ENCODE measurements at regions not wholly inside any gene's neighbourhood (a gene's known extent, or its start where the extent isn't known, plus 50 kb on each side); places are given as distances from the start of the nearest gene placed in this dataset.

DNA sequence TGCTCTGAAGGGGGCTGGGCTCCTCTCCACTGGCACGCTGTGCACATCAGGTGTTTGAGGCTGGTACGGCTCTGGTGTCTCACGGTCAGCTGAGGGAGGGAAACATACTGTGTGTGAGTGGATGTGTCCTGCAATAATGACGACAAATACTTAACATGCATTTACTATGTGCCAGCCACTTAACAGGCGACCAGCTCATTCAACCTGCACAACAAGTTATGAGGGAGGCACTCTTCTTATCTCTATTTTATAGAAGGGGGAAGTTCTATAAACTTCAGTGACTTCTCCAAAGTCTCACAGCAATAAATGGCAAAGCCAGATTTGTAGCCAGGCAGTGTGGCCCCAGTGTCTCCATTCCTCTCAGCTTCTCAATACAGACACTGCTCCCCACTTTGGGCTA lies 83.1 kb upstream of the LINGO1 start:
- no peak for DNase-seq (ENCODE audit: low spot score)
- no peaks in the 10 kb centered on the region for H3K9me3 ChIP-seq
- TF ChIP-seq, protein P1, sequence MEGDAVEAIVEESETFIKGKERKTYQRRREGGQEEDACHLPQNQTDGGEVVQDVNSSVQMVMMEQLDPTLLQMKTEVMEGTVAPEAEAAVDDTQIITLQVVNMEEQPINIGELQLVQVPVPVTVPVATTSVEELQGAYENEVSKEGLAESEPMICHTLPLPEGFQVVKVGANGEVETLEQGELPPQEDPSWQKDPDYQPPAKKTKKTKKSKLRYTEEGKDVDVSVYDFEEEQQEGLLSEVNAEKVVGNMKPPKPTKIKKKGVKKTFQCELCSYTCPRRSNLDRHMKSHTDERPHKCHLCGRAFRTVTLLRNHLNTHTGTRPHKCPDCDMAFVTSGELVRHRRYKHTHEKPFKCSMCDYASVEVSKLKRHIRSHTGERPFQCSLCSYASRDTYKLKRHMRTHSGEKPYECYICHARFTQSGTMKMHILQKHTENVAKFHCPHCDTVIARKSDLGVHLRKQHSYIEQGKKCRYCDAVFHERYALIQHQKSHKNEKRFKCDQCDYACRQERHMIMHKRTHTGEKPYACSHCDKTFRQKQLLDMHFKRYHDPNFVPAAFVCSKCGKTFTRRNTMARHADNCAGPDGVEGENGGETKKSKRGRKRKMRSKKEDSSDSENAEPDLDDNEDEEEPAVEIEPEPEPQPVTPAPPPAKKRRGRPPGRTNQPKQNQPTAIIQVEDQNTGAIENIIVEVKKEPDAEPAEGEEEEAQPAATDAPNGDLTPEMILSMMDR (IDR thresholded peaks at IDR 0.05): no peak
- H3K27me3 ChIP-seq: no peaks in the 10 kb centered on the region
- no peak overlapping the region for H3K27ac ChIP-seq
- H3K36me3 ChIP-seq: no peaks in the 10 kb centered on the region
- no peaks in the 10 kb centered on the region for H3K4me1 ChIP-seq
- no peak overlapping the region for H3K4me3 ChIP-seq

DNA sequence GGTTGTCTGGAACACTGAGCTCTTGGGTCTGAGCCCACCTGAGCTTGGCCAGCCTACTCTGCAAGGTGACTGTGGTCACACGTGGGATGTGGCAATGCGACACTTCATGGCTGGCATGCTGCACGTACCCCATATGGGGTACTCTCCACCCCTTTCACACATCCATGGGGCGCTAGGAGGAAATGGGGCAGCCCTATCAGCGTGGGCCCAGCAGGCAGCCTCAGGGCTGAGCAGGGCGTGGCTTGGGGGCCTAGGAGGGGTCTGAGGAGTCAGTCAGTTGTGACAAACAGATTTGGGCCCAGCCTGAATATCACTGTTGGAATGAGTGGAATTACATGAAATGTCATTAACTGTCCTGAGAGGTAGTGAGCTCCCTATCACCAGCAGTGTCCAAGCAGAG lies 82.3 kb upstream of the LINGO1 start:
- Histone ChIP-seq H3K27me3 (no peaks in the 10 kb centered on the region), H3K9me3 (no peaks in the 10 kb centered on the region), H3K4me1 (no peaks in the 10 kb centered on the region), H3K27ac (no peak overlapping the region), H3K36me3 (no peaks in the 10 kb centered on the region), H3K4me3 (no peak overlapping the region)
- TF ChIP-seq, protein P1 (IDR thresholded peaks at IDR 0.05): no peak
- no peak for DNase-seq (ENCODE audit: low spot score)

DNA sequence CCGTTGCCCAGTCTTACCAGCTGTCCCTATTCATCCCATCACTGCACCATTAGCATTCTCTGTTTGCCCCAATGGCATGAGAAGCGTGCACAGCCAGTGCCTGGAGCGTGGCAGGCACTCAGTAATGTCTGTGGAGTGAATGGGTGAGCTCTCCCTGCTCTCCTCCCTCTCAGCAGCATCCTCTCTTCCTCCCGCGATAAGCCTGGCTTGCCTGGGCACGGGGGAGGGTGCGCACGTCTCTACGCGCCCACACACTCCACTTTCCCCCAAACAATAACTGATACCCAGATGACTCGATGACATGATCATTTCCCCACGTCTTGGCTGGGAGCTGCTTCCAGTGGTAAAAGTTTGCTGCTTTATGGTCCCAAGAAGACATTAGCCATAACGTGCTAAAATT lies 81.8 kb upstream of the LINGO1 start:
- TF ChIP-seq, protein P1 (IDR thresholded peaks at IDR 0.05): no peak
- Histone ChIP-seq H3K27ac (no peak overlapping the region), H3K36me3 (no peaks in the 10 kb centered on the region), H3K27me3 (no peaks in the 10 kb centered on the region), H3K4me1 (no peaks in the 10 kb centered on the region), H3K4me3 (no peak overlapping the region), H3K9me3 (no peaks in the 10 kb centered on the region)
- no peak for DNase-seq (ENCODE audit: low spot score)

DNA sequence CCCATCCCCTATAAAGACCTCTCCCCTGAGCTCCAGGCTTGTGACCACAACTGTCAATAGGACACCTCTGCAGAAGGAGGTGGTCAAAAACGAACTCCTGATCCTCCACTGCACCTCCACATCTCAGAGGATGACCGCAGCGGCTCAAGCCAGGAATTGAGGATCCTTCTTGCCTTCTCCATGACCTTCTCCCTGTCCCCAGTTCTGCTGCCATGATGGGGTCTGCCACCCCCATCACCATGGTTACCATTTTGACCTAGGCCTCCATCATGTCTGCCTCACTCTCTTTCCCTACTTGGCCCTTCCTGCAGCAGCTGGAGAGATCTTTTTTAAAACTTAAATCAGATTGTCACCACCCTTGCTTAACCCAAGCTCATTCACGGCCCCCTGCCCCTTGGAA lies 81.3 kb upstream of the LINGO1 start:
- H3K9me3 ChIP-seq: no peaks in the 10 kb centered on the region
- no peaks in the 10 kb centered on the region for H3K27me3 ChIP-seq
- TF ChIP-seq, protein P1 (IDR thresholded peaks at IDR 0.05): no peak
- H3K4me3 ChIP-seq: no peak overlapping the region
- no peaks in the 10 kb centered on the region for H3K36me3 ChIP-seq
- no peaks in the 10 kb centered on the region for H3K4me1 ChIP-seq
- no peak overlapping the region for H3K27ac ChIP-seq
- DNase-seq (ENCODE audit: low spot score): no peak

DNA sequence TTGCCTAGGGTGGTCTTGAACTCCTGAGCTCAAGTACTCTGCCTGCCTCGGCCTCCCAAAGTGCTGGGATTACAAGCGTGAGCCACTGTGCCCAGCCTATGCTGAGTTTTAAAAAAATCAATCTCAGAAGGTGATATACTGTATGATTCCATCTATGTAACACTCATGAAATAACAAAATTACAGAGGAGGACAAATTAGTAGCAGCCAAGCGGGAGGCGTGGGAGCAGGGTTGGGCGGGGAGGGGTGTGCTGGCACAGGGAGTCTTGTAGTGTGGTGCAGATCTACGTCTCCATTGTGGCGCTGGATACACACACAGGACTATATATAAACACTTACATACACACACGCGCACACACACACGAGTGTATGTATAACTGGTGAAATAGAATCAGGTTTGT lies 80.6 kb upstream of the LINGO1 start:
- no peak overlapping the region for H3K27ac ChIP-seq
- no peaks in the 10 kb centered on the region for H3K36me3 ChIP-seq
- no peak overlapping the region for H3K4me3 ChIP-seq
- no peak for DNase-seq (ENCODE audit: low spot score)
- TF ChIP-seq, protein P1 (IDR thresholded peaks at IDR 0.05): no peak
- H3K4me1 ChIP-seq: no peaks in the 10 kb centered on the region
- H3K27me3 ChIP-seq: no peaks in the 10 kb centered on the region
- no peaks in the 10 kb centered on the region for H3K9me3 ChIP-seq

- Histone ChIP-seq H3K27me3 (no peaks in the 10 kb centered on the region), H3K4me1 (no peaks in the 10 kb centered on the region), H3K9me3 (no peaks in the 10 kb centered on the region), H3K27ac (no peak overlapping the region), H3K36me3 (no peaks in the 10 kb centered on the region), H3K4me3 (no peak overlapping the region)
- TF ChIP-seq, protein P1 (IDR thresholded peaks at IDR 0.05): no peak
- DNase-seq (ENCODE audit: low spot score): no peak
Measured at GRCh38 chr15:77712438-77712837, 79.7 kb upstream of the LINGO1 start.
